Activated CD8-positive, alpha-beta T cell treated with anti-CD3 and anti-CD28 coated beads for 36 hours (primary cell): ENCODE measurements at regions not wholly inside any gene's neighbourhood (a gene's known extent, or its start where the extent isn't known, plus 50 kb on each side); places are given as distances from the start of the nearest gene placed in this dataset.
"Not testable (repeated sequence)": the region's sequence is repeated elsewhere in the genome, so short reads cannot be mapped to it uniquely, and the experiment has no call there.

Source experiments
- ATAC-seq: fragments of 200-7000 bp; cut with Tn5 transposase; one replicate; pipeline ENCODE4 v1.10.0; 2021; ENCODE audit warnings: mild to moderate bottlenecking, moderate library complexity
- CTCF ChIA-PET: fragments of 350-600 bp; sonication (Branson Sonifier 250); formaldehyde crosslinking; loops from one replicate; lab custom pipeline; 2021; ENCODE audit warnings: antibody characterized with exemption; lab: Charles Lee
- POLR2A ChIA-PET: fragments of 350-600 bp; sonication (Branson Sonifier 250); formaldehyde crosslinking; loops from one replicate; lab custom pipeline; 2021; ENCODE audit warnings: antibody characterized with exemption; lab: Charles Lee
- DNase-seq: peaks from one replicate; pipeline ENCODE4 v3.0.0-alpha.2; 2020
- H3K27ac Mint-ChIP-seq: one replicate; pipeline ENCODE4 v1.8.0; 2021; ENCODE audit warnings: mild to moderate bottlenecking, mixed read lengths
- H3K27me3 Mint-ChIP-seq: one replicate; pipeline ENCODE4 v1.8.0; 2021; ENCODE audit warnings: mixed read lengths
- H3K36me3 Mint-ChIP-seq: one replicate; pipeline ENCODE4 v1.8.0; 2021; ENCODE audit warnings: low read depth, mixed read lengths
- H3K4me1 Mint-ChIP-seq: one replicate; pipeline ENCODE4 v1.8.0; 2021; ENCODE audit warnings: low read depth, mixed read lengths
- H3K4me3 Mint-ChIP-seq: one replicate; pipeline ENCODE4 v1.8.0; 2021; ENCODE audit warnings: mild to moderate bottlenecking, moderate library complexity, mixed read lengths
- H3K9me3 Mint-ChIP-seq: one replicate; pipeline ENCODE4 v1.8.0; 2021; ENCODE audit warnings: mixed read lengths
- intact Hi-C: fragments of 100-400 bp; cut with micrococcal nuclease; formaldehyde crosslinking; loops from one replicate; pipeline ENCODE4 v1.10.0; 2022
- TF ChIP-seq, protein P1 (sequence below): fragments of 200-600 bp; IDR thresholded peaks from one replicate; pipeline ENCODE4 v1.8.0; 2022; ENCODE audit warnings: antibody characterized with exemption, mild to moderate bottlenecking

- intact Hi-C loops: no loop called here
- H3K36me3 Mint-ChIP-seq: no peaks in the 10 kb centered on the region
- no peak for ATAC-seq
- ChIA-PET POLR2A (no interaction called here), CTCF (no interaction called here)
- H3K4me3 Mint-ChIP-seq: no peak overlapping the region
- H3K4me1 Mint-ChIP-seq: no peaks in the 10 kb centered on the region
- peaks cover 8% of the 10 kb centered on the region for H3K9me3 Mint-ChIP-seq
- TF ChIP-seq, protein P1, sequence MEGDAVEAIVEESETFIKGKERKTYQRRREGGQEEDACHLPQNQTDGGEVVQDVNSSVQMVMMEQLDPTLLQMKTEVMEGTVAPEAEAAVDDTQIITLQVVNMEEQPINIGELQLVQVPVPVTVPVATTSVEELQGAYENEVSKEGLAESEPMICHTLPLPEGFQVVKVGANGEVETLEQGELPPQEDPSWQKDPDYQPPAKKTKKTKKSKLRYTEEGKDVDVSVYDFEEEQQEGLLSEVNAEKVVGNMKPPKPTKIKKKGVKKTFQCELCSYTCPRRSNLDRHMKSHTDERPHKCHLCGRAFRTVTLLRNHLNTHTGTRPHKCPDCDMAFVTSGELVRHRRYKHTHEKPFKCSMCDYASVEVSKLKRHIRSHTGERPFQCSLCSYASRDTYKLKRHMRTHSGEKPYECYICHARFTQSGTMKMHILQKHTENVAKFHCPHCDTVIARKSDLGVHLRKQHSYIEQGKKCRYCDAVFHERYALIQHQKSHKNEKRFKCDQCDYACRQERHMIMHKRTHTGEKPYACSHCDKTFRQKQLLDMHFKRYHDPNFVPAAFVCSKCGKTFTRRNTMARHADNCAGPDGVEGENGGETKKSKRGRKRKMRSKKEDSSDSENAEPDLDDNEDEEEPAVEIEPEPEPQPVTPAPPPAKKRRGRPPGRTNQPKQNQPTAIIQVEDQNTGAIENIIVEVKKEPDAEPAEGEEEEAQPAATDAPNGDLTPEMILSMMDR: no peak
- no peak for DNase-seq
- no peak overlapping the region for H3K27ac Mint-ChIP-seq
- H3K27me3 Mint-ChIP-seq: no peaks in the 10 kb centered on the region
These were observed 821.3 kb downstream of the BRD1 start for GRCh38 chr22:49006207-49007012.

DNA sequence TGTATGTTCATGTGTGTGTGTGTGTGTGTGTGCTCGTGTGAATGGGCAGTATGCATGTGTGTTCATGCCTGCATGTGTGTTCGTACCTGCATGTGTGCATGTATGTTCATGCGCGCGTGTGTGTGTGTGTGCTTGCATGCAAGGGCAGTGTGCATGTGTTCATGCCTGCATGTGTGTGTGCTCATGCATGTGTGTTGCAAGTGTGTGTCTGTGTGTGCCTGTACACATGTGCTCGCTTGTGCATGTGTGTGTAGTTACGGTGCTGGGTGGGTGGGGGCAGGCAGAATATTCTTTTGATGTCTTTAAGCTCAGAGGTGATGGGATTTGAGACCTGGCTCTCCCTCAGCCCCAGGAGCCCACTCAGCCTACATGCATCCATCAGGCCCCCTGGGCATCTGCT lies 822.1 kb downstream of the BRD1 start:
- POLR2A ChIA-PET: no interaction called here
- CTCF ChIA-PET: no interaction called here
- H3K27me3 Mint-ChIP-seq: no peaks in the 10 kb centered on the region
- H3K4me3 Mint-ChIP-seq: no peak overlapping the region
- intact Hi-C loops: no loop called here
- DNase-seq (no peak), ATAC-seq (no peak)
- TF ChIP-seq, protein P1: no peak
- H3K36me3 Mint-ChIP-seq: no peaks in the 10 kb centered on the region
- no peak overlapping the region for H3K27ac Mint-ChIP-seq
- no peaks in the 10 kb centered on the region for H3K4me1 Mint-ChIP-seq
- H3K9me3 Mint-ChIP-seq: peaks cover 13% of the 10 kb centered on the region

DNA sequence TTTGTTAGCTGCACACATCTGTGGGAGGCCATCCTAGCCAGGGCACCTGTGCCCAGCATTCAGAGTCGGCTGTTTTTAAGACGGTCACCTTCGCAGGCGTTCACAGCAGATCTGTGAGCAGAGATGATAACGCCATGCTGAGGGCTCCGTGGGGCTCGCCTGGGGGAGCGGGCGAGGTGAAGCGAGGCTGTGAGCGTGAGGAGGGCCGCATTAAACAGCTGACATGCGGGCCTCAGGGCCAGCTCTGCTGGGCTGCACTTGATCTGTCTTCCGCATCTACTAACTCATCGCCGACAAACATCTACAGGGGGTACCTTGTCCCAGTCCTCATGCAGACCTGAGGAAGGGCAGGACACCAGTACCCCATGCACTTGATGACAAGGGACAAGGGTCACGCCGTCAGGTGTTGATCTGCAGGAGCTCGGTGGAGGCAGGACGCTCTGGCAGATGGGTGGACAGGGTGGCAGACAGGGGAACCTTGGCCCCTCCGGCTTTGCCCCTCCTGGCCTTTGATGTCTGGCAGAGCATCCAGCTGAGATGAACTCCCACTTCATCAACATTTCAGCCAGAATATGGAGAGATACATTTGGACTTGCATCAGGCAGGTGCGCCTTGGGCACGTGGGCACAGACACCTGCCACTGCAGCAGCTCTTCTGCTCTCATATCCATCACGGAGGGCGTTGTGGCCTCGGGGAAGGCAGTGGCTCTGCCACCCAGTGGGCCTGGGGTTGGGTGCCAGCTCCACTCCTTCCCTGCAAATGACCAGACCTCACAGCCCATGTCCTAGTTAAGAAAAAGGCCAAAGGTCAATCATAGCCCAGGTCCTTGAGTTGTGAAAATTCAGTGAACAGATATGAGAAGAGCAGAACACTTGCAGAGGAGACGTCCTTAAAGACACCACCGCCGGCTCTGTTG lies 822.9 kb downstream of the BRD1 start:
- H3K4me3 Mint-ChIP-seq: no peak overlapping the region
- DNase-seq (no peak), ATAC-seq (no peak)
- POLR2A ChIA-PET: no interaction called here
- intact Hi-C loops: no loop called here
- no peaks in the 10 kb centered on the region for H3K4me1 Mint-ChIP-seq
- no peaks in the 10 kb centered on the region for H3K36me3 Mint-ChIP-seq
- no peaks in the 10 kb centered on the region for H3K27me3 Mint-ChIP-seq
- H3K27ac Mint-ChIP-seq: no peak overlapping the region
- TF ChIP-seq, protein P1: no peak
- CTCF ChIA-PET: no interaction called here
- H3K9me3 Mint-ChIP-seq: peaks cover 18% of the 10 kb centered on the region

DNA sequence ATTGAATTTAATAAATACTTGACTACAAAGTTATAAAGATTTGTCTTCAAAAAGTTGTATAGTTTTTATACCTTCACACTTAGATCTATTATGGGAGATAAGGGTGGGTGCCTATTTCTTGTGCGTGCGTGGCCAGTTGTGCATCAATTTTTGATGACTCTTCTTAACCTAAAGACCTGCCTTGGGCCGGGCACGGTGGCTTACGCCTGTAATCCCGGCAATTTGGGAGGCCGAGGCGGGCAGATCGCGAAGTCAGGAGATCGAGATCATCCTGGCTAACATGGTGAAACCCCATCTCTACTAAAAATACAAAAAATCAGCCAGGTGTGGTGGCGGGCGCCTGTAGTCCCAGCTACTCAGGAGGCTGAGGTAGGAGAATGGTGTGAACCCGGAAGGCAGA lies 830.1 kb downstream of the BRD1 start:
- POLR2A ChIA-PET, H3K4me3 Mint-ChIP-seq, H3K36me3 Mint-ChIP-seq, DNase-seq, intact Hi-C loops, H3K27ac Mint-ChIP-seq, ATAC-seq, H3K4me1 Mint-ChIP-seq, CTCF ChIA-PET: not testable (repeated sequence)
- H3K27me3 Mint-ChIP-seq: peaks cover 12% of the 10 kb centered on the region
- H3K9me3 Mint-ChIP-seq: peaks cover 16% of the 10 kb centered on the region

- DNase-seq: no peak
- TF ChIP-seq, protein P1: no peak
- H3K9me3 Mint-ChIP-seq: peaks cover 2% of the 10 kb centered on the region
- H3K27ac Mint-ChIP-seq: no peak overlapping the region
- H3K4me3 Mint-ChIP-seq: no peak overlapping the region
- ChIA-PET CTCF (no interaction called here), POLR2A (no interaction called here)
- H3K27me3 Mint-ChIP-seq: peaks cover 16% of the 10 kb centered on the region
- intact Hi-C loops: no loop called here
- no peak for ATAC-seq
- H3K4me1 Mint-ChIP-seq: no peaks in the 10 kb centered on the region
- H3K36me3 Mint-ChIP-seq: no peaks in the 10 kb centered on the region
These were observed 834.0 kb downstream of the BRD1 start for GRCh38 chr22:48993655-48994054.
